GM21515 (cell line): ENCODE measurements at regions not wholly inside any gene's neighbourhood (a gene's known extent, or its start where the extent isn't known, plus 50 kb on each side); places are given as distances from the start of the nearest gene placed in this dataset.

Experiments
- ATAC-seq: cut with Tn5 transposase; IDR thresholded peaks from one replicate; pipeline ENCODE4 v1.9.1; 2021; ENCODE audit not compliant: unreplicated experiment

- no peak for ATAC-seq
These were observed 321.1 kb downstream of the STIM2 start for GRCh38 chr4:27181693-27182092.

GRCh38 chr4:27182211-27182610, 321.6 kb downstream of the STIM2 start:
- no peak for ATAC-seq

GRCh38 chr4:27184508-27185155, 324.0 kb downstream of the STIM2 start:
- ATAC-seq = no peak

GRCh38 chr4:27186710-27187109, 326.1 kb downstream of the STIM2 start:
- ATAC-seq = no peak

GRCh38 chr4:27187786-27188185, 327.1 kb downstream of the STIM2 start:
- no peak for ATAC-seq

- no peak for ATAC-seq
These were observed 329.0 kb downstream of the STIM2 start for GRCh38 chr4:27189683-27190082.

- ATAC-seq = no peak
These were observed 331.0 kb downstream of the STIM2 start for GRCh38 chr4:27191592-27191991.

- no peak for ATAC-seq
These were observed 334.0 kb downstream of the STIM2 start for GRCh38 chr4:27194599-27195176.

- ATAC-seq = no peak
These were observed 337.6 kb downstream of the STIM2 start for GRCh38 chr4:27198246-27198645.

GRCh38 chr4:27198971-27199370, 338.3 kb downstream of the STIM2 start:
- ATAC-seq = no peak

GRCh38 chr4:27206009-27206408, 345.4 kb downstream of the STIM2 start:
- no peak for ATAC-seq

GRCh38 chr4:27210956-27211355, 350.3 kb downstream of the STIM2 start:
- ATAC-seq = no peak

GRCh38 chr4:27214010-27214409, 353.4 kb downstream of the STIM2 start:
- no peak for ATAC-seq

GRCh38 chr4:27215220-27215826, 354.7 kb downstream of the STIM2 start:
- no peak for ATAC-seq

GRCh38 chr4:27217261-27217769, 356.7 kb downstream of the STIM2 start:
- no peak for ATAC-seq

GRCh38 chr4:27218013-27218412, 357.4 kb downstream of the STIM2 start:
- no peak for ATAC-seq

GRCh38 chr4:27223326-27223725, 362.7 kb downstream of the STIM2 start:
- ATAC-seq = no peak

- no peak for ATAC-seq
These were observed 372.9 kb downstream of the STIM2 start for GRCh38 chr4:27233531-27233930.

- no peak for ATAC-seq
These were observed 373.8 kb downstream of the STIM2 start for GRCh38 chr4:27234306-27234899.

GRCh38 chr4:27239641-27240040, 379.0 kb downstream of the STIM2 start:
- no peak for ATAC-seq

GRCh38 chr4:27242217-27242616, 381.6 kb downstream of the STIM2 start:
- ATAC-seq = no peak

GRCh38 chr4:27245216-27245615, 384.6 kb downstream of the STIM2 start:
- no peak for ATAC-seq
